Mesendoderm (in vitro differentiated cells): ENCODE measurements at regions not wholly inside any gene's neighbourhood (a gene's known extent, or its start where the extent isn't known, plus 50 kb on each side); places are given as distances from the start of the nearest gene placed in this dataset.

Experiments
- DNase-seq: peaks from one replicate; pipeline ENCODE4 v3.0.0; 2013
- H2AK5ac ChIP-seq: 2 replicates; pipeline ENCODE4 v1.6.1; 2013; ENCODE audit warnings: low read length, inconsistent platforms
- H2BK120ac ChIP-seq: 2 replicates; pipeline ENCODE4 v1.6.1; 2013; ENCODE audit warnings: low read depth, mild to moderate bottlenecking, low read length, moderate library complexity, mixed read lengths
- H2BK15ac ChIP-seq: replicated peaks from 2 replicates; pipeline ENCODE4 v1.6.1; 2013; ENCODE audit warnings: low read depth, mild to moderate bottlenecking, moderate library complexity
- H2BK5ac ChIP-seq: 2 replicates; pipeline ENCODE4 v1.6.1; 2013; ENCODE audit warnings: low read length, inconsistent platforms
- H3K18ac ChIP-seq: 2 replicates; pipeline ENCODE4 v1.6.1; 2013; ENCODE audit warnings: mild to moderate bottlenecking, low read length, mixed read lengths
- H3K23ac ChIP-seq: one replicate; pipeline ENCODE4 v1.6.1; 2013; ENCODE audit warnings: low read length
- H3K27ac ChIP-seq: 2 replicates; pipeline ENCODE4 v1.5.1; 2013; ENCODE audit warnings: low read depth, mild to moderate bottlenecking, inconsistent platforms, low read length, moderate library complexity
- H3K27me3 ChIP-seq: 2 replicates; pipeline ENCODE4 v1.6.1; 2013; ENCODE audit warnings: low read length, control low read depth, mild to moderate bottlenecking, inconsistent platforms; ENCODE audit not compliant: insufficient read depth, poor library complexity
- H3K36me3 ChIP-seq: 2 replicates; pipeline ENCODE4 v1.6.1; 2013; ENCODE audit warnings: low read length, inconsistent platforms; ENCODE audit not compliant: control insufficient read depth, insufficient read depth
- H3K4ac ChIP-seq: one replicate; pipeline ENCODE4 v1.6.1; 2013; ENCODE audit warnings: low read depth, mild to moderate bottlenecking, low read length, moderate library complexity
- H3K4me1 ChIP-seq: 2 replicates; pipeline ENCODE4 v1.6.1; 2013; ENCODE audit warnings: low read depth, low read length, inconsistent platforms; ENCODE audit not compliant: control insufficient read depth
- H3K4me2 ChIP-seq: 2 replicates; pipeline ENCODE4 v1.6.1; 2013; ENCODE audit warnings: low read length
- H3K4me3 ChIP-seq: 2 replicates; pipeline ENCODE4 v1.5.1; 2013; ENCODE audit warnings: mild to moderate bottlenecking, low read length
- H3K56ac ChIP-seq: one replicate; pipeline ENCODE4 v1.6.1; 2013; ENCODE audit warnings: low read length
- H3K79me1 ChIP-seq: 2 replicates; pipeline ENCODE4 v1.6.1; 2013; ENCODE audit warnings: low read length, inconsistent platforms
- H3K79me2 ChIP-seq: 2 replicates; pipeline ENCODE4 v1.6.1; 2013; ENCODE audit warnings: mild to moderate bottlenecking, low read length; ENCODE audit not compliant: control insufficient read depth, insufficient read depth
- H3K9ac ChIP-seq: 2 replicates; pipeline ENCODE4 v1.6.1; 2013; ENCODE audit warnings: low read length, inconsistent platforms
- H4K5ac ChIP-seq: one replicate; pipeline ENCODE4 v1.6.1; 2013; ENCODE audit warnings: low read length
- H4K8ac ChIP-seq: one replicate; pipeline ENCODE4 v1.6.1; 2013; ENCODE audit warnings: low read depth, mild to moderate bottlenecking, control low read depth, low read length, moderate library complexity
- WGBS: extraction: QIAGEN DNeasy Blood & Tissue Kit; methylation state at CpG from one replicate; pipeline ENCODE4 v1.1.7; 2013; ENCODE audit warnings: low lambda C conversion rate, missing lambda C conversion rate; ENCODE audit not compliant: insufficient coverage; ENCODE audit errors: extremely low coverage; 5-methylcytosine and 5-hydroxymethylcytosine counted together

DNA sequence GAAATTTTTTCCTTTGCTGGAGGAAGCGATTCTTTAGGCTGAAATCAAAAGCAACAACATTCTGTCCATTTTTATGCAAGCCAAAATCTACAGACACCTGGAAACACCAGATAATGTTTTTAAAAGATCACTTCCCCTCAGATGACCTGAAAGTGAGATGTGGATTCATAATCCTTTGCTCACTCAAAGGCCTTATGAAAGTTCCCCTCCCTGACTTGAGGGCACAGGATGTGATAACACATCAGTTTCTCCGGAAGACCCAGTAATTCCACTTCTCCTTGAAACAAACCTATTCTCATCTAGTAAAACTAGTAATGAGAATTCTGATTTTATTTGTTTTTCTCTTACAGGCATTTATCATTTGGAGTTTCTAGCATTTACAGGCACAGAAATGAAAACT is 218.3 kb upstream of the RND3 start:
- WGBS: no CpG with 5 or more reads among the region's 2 CpGs
- Histone ChIP-seq H4K5ac (no peak overlapping the region), H3K4me2 (no peak overlapping the region), H3K79me1 (no peaks in the 10 kb centered on the region), H3K4me1 (peaks cover 3% of the 10 kb centered on the region), H3K79me2 (no peaks in the 10 kb centered on the region), H2BK15ac (no peak overlapping the region), H3K18ac (no peak overlapping the region), H2AK5ac (no peak overlapping the region), H3K4ac (no peak overlapping the region), H3K27me3 (no peaks in the 10 kb centered on the region), H3K36me3 (no peaks in the 10 kb centered on the region), H3K4me3 (no peak overlapping the region), H3K27ac (no peak overlapping the region), H4K8ac (no peak overlapping the region), H3K23ac (no peak overlapping the region), H3K9ac (no peak overlapping the region), H2BK5ac (no peak overlapping the region), H3K56ac (no peak overlapping the region), H2BK120ac (no peak overlapping the region)
- DNase-seq: no peak

DNA sequence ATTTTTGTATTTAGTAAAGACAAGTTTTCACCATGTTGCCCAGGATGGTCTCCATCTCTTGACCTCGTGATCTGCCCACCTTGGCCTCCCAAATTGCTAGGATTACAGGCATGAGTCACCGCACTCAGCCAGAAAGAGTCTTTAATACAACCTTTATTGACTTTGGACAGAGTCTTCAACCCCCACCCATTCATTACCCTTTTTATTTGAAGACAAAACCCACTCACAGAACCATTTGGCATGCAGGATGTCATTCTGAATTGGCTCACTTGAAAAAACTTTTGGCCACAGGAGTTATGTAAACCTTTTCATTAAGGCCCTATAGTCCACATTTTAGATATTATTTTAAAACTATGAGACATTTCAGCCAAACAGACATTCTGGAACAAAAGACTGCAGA is 217.9 kb upstream of the RND3 start:
- Histone ChIP-seq H3K79me1 (no peaks in the 10 kb centered on the region), H3K56ac (no peak overlapping the region), H3K27ac (no peak overlapping the region), H4K8ac (no peak overlapping the region), H2BK5ac (no peak overlapping the region), H2AK5ac (no peak overlapping the region), H3K23ac (no peak overlapping the region), H3K4me2 (no peak overlapping the region), H3K18ac (no peak overlapping the region), H2BK120ac (no peak overlapping the region), H3K27me3 (no peaks in the 10 kb centered on the region), H3K79me2 (no peaks in the 10 kb centered on the region), H3K9ac (no peak overlapping the region), H3K4me3 (no peak overlapping the region), H2BK15ac (no peak overlapping the region), H3K4ac (no peak overlapping the region), H4K5ac (no peak overlapping the region), H3K36me3 (no peaks in the 10 kb centered on the region), H3K4me1 (peaks cover 3% of the 10 kb centered on the region)
- no CpG with 5 or more reads among the region's 2 CpGs for WGBS
- DNase-seq: no peak

DNA sequence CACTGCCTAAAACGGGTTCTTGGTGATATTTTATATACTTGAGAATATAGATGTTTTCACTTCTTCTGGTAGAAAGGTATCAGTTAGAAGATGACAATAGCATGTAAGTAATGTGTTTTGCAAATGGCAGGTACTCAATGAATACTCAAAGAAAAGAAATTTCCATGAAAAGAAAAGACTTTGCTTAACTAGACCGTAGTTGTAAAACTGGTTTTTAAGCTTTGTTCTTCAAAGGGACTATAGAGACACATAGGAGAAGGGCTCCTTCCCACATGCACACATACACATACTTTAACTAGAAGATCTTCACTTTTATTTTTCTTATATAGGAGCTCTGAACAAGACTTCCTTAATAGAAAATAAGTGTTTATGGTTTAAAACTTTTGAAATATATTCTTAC is 215.3 kb upstream of the RND3 start:
- no peak overlapping the region for H2BK5ac ChIP-seq
- no peaks in the 10 kb centered on the region for H3K36me3 ChIP-seq
- H3K27ac ChIP-seq: no peak overlapping the region
- no peak overlapping the region for H2AK5ac ChIP-seq
- H4K8ac ChIP-seq: no peak overlapping the region
- no peak overlapping the region for H3K23ac ChIP-seq
- H2BK120ac ChIP-seq: no peak overlapping the region
- no peak overlapping the region for H3K4me2 ChIP-seq
- peaks cover under 1% of the 10 kb centered on the region for H3K4me1 ChIP-seq
- no peaks in the 10 kb centered on the region for H3K79me2 ChIP-seq
- H3K9ac ChIP-seq: no peak overlapping the region
- H3K4me3 ChIP-seq: no peak overlapping the region
- no peak overlapping the region for H3K4ac ChIP-seq
- no peaks in the 10 kb centered on the region for H3K79me1 ChIP-seq
- no peak overlapping the region for H2BK15ac ChIP-seq
- H3K27me3 ChIP-seq: no peaks in the 10 kb centered on the region
- H4K5ac ChIP-seq: no peak overlapping the region
- DNase-seq: no peak
- no peak overlapping the region for H3K56ac ChIP-seq
- H3K18ac ChIP-seq: no peak overlapping the region
- no CpG with 5 or more reads among the region's 2 CpGs for WGBS

DNA sequence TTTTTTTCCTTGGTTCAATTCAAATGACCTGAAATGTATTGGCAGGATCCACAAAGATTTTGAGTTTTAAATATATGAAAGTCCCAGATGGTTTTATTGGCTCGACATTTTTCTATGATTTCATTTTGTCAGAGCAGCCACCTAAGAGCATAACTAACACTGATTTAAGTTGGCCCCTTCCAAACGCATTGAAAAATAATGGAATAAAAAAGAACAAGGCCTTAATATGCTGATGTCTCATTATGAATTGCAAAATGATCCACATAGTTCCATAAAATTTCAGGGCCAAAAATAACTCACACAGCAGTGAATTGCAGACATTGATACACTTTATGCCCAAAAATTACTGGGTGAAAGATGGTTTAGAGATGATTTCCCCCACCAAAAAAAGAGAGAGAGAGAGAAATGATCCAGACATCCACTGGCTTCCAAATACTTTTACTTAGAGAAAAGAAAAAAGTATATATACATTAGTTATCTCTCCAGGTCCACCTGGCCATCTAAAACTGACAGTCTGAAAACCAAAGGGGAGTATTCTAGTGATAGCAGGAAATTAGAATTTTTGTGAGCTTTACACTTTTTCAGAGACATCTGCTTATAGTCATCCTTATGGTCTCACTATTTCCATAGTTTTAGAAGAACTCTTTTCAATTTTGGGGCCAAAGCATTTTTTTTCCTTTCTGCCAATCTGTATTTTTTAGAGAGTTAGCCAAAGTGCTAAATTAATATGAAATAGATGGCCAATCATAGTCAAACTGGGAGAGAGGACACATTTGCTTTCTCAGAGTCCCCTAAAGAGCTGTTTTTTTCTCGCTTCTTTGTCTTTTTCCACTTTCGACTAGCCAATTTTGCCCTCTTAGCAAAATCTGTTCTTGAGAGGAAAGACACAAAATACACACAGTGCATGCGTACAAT is 213.5 kb upstream of the RND3 start:
- DNase-seq: no peak
- Histone ChIP-seq H3K79me1 (no peaks in the 10 kb centered on the region), H3K4me1 (no peaks in the 10 kb centered on the region), H2BK120ac (no peak overlapping the region), H2AK5ac (no peak overlapping the region), H4K8ac (no peak overlapping the region), H3K27me3 (no peaks in the 10 kb centered on the region), H3K79me2 (no peaks in the 10 kb centered on the region), H3K36me3 (no peaks in the 10 kb centered on the region), H3K4me2 (no peak overlapping the region), H3K27ac (no peak overlapping the region), H2BK15ac (no peak overlapping the region), H3K18ac (no peak overlapping the region), H3K23ac (no peak overlapping the region), H3K4ac (no peak overlapping the region), H3K56ac (no peak overlapping the region), H3K9ac (no peak overlapping the region), H2BK5ac (no peak overlapping the region), H4K5ac (no peak overlapping the region), H3K4me3 (no peak overlapping the region)
- no CpG with 5 or more reads among the region's 5 CpGs for WGBS

DNA sequence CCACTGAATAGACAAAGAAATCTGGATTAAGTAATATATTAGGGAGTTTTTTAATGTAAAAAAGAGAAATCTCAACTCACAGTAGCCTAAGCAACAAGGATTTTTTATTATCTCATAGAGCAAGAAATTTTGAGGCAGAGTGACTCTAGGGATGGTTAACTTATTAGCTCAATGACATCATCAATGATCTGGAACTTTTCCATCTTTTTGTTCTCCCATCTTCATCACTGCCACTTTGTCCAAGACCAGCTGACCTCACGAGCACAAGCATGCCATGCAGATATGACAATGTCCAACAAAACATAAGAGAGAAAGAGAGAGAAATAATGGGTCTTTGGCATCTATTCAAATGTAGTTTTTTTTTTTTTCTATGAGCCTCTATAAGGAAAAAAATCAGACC is 211.8 kb upstream of the RND3 start:
- Histone ChIP-seq H2BK5ac (no peak overlapping the region), H3K79me1 (no peaks in the 10 kb centered on the region), H3K18ac (no peak overlapping the region), H3K4me3 (no peak overlapping the region), H3K79me2 (no peaks in the 10 kb centered on the region), H2BK15ac (no peak overlapping the region), H3K56ac (no peak overlapping the region), H2AK5ac (no peak overlapping the region), H3K27me3 (no peaks in the 10 kb centered on the region), H3K27ac (no peak overlapping the region), H3K23ac (no peak overlapping the region), H3K36me3 (no peaks in the 10 kb centered on the region), H3K4ac (no peak overlapping the region), H4K8ac (no peak overlapping the region), H3K4me2 (no peak overlapping the region), H4K5ac (no peak overlapping the region), H3K9ac (no peak overlapping the region), H3K4me1 (no peaks in the 10 kb centered on the region), H2BK120ac (no peak overlapping the region)
- no CpG with 5 or more reads among the region's 1 CpG for WGBS
- no peak for DNase-seq
